HG02870 (cell line): ENCODE measurements at regions not wholly inside any gene's neighbourhood (a gene's known extent, or its start where the extent isn't known, plus 50 kb on each side); places are given as distances from the start of the nearest gene placed in this dataset.

Experiments used
- ATAC-seq: cut with Tn5 transposase; IDR thresholded peaks from one replicate; pipeline ENCODE4 v1.9.1; 2021; ENCODE audit warnings: mild to moderate bottlenecking, moderate library complexity; ENCODE audit not compliant: unreplicated experiment

- ATAC-seq, result no peak
Measured at GRCh38 chr21:16568244-16568643, 838.5 kb downstream of the USP25 start.

GRCh38 chr21:16568661-16569060 lies 838.9 kb downstream of the USP25 start:
- ATAC-seq, result no peak

GRCh38 chr21:16569679-16570078 lies 839.9 kb downstream of the USP25 start:
- ATAC-seq, result no peak

GRCh38 chr21:16570171-16570570 lies 840.4 kb downstream of the USP25 start:
- ATAC-seq, result no peak

GRCh38 chr21:16570856-16571255 lies 841.1 kb downstream of the USP25 start:
- no peak for ATAC-seq

- no peak for ATAC-seq
Measured at GRCh38 chr21:16571594-16571993, 841.8 kb downstream of the USP25 start.

- no peak for ATAC-seq
Measured at GRCh38 chr21:16572032-16572431, 842.2 kb downstream of the USP25 start.

GRCh38 chr21:16573578-16573977 lies 843.8 kb downstream of the USP25 start:
- no peak for ATAC-seq

GRCh38 chr21:16577975-16578374 lies 848.2 kb downstream of the USP25 start:
- no peak for ATAC-seq

GRCh38 chr21:16578912-16579311 lies 849.1 kb downstream of the USP25 start:
- no peak for ATAC-seq

- no peak for ATAC-seq
Measured at GRCh38 chr21:16579538-16579937, 849.8 kb downstream of the USP25 start.

GRCh38 chr21:16580661-16581060 lies 850.9 kb downstream of the USP25 start:
- no peak for ATAC-seq

- ATAC-seq, result no peak
Measured at GRCh38 chr21:16583556-16583955, 853.8 kb downstream of the USP25 start.

- ATAC-seq, result no peak
Measured at GRCh38 chr21:16584756-16585155, 855.0 kb downstream of the USP25 start.

- ATAC-seq, result no peak
Measured at GRCh38 chr21:16585896-16586295, 856.1 kb downstream of the USP25 start.

GRCh38 chr21:16587141-16587581 lies 857.4 kb downstream of the USP25 start:
- ATAC-seq, result no peak

- ATAC-seq, result no peak
Measured at GRCh38 chr21:16587681-16588375, 858.0 kb downstream of the USP25 start.

GRCh38 chr21:16588433-16588860 lies 858.7 kb downstream of the USP25 start:
- no peak for ATAC-seq

GRCh38 chr21:16589006-16589898 lies 859.5 kb downstream of the USP25 start:
- no peak for ATAC-seq

- ATAC-seq, result no peak
Measured at GRCh38 chr21:16590186-16590585, 860.4 kb downstream of the USP25 start.

GRCh38 chr21:16590641-16591292 lies 861.0 kb downstream of the USP25 start:
- no peak for ATAC-seq

- ATAC-seq, result no peak
Measured at GRCh38 chr21:16592381-16592780, 862.6 kb downstream of the USP25 start.
